Adrenal gland (tissue), 9 donors: ENCODE measurements at regions not wholly inside any gene's neighbourhood (a gene's known extent, or its start where the extent isn't known, plus 50 kb on each side); places are given as distances from the start of the nearest gene placed in this dataset.

Source experiments
- DNase-seq, 7 donors: peaks; one replicate each; pipeline ENCODE4 v3.0.0-alpha.2; 2019 to 2020
- H3K27ac ChIP-seq, 5 donors: fragments of 200-600 bp; sonication (generic) in 4 of 5; 1 replicate in 3 of 5; 2 replicates in 2 of 5; pipeline versions ENCODE4 v1.5.1 to v1.8.0; 2016 to 2020; ENCODE audit warnings: mild to moderate bottlenecking in 1 of 5
- H3K27me3 ChIP-seq: fragments of 200-600 bp; 2 replicates; pipeline ENCODE4 v1.8.0; 2021
- H3K36me3 ChIP-seq, 2 donors: fragments of 200-600 bp; replicated peaks in 1 of 2; 1 replicate in 1 of 2; 2 replicates in 1 of 2; pipeline versions ENCODE4 v1.5.1 to v1.8.0; 2018 to 2022
- H3K4me1 ChIP-seq, 2 donors: fragments of 200-600 bp; replicated peaks in 1 of 2; 1 replicate in 1 of 2; 2 replicates in 1 of 2; pipeline versions ENCODE4 v1.5.1 to v1.8.0; 2018 to 2021
- H3K4me3 ChIP-seq, 4 donors: fragments of 200-600 bp; sonication (generic) in 3 of 4; one replicate each; pipeline ENCODE4 v1.5.1; 2016 to 2018
- H3K9me3 ChIP-seq, 3 donors: fragments of 200-600 bp; sonication (generic) in 1 of 3; replicated peaks in 1 of 3; 1 replicate in 2 of 3; 2 replicates in 1 of 3; pipeline versions ENCODE4 v1.5.1 to v1.8.0; 2016 to 2021
- POLR2A ChIP-seq, 2 donors: fragments of 450-650 bp; IDR thresholded peaks; one replicate each; pipeline ENCODE4 v1.6.1; 2017; ENCODE audit warnings: antibody characterized with exemption in 2 of 2, mild to moderate bottlenecking in 2 of 2, moderate library complexity in 1 of 2
- WGBS, 4 donors: extraction: QIAGEN DNeasy Blood & Tissue Kit in 2 of 4; methylation state at CpG; one replicate each; pipeline versions ENCODE4 v1.1.5 to v1.1.7; 2013 to 2017; 5-methylcytosine and 5-hydroxymethylcytosine counted together
- intact Hi-C, 2 donors: fragments of 100-400 bp; cut with DNase I; formaldehyde crosslinking; loops; one replicate each; pipeline versions ENCODE4 v1.14.1 to v1.15.0; 2022 to 2023
- TF ChIP-seq, protein P1 (sequence below), 6 experiments: fragments of 450-650 bp in 4 of 6; fragments of 200-600 bp in 2 of 6; sonication (generic) in 1 of 6; IDR thresholded peaks; 1 replicate in 5 of 6; 2 replicates in 1 of 6; pipeline versions ENCODE4 v1.5.1 to v1.8.0; 2016 to 2021; ENCODE audit warnings: antibody characterized with exemption in 6 of 6, mild to moderate bottlenecking in 2 of 6, moderate library complexity in 1 of 6
- donor health status: healthy with polysubstance abuse.
- donor health status: Bipolar disorder and iron deficiency.
- donor health status: DM: yes; HTN: yes; CAD: no.
- donor health status: DM: no; HTN: no; CAD: no.
- donor health status: DM: no; HTN: no; CAD: no.

DNA sequence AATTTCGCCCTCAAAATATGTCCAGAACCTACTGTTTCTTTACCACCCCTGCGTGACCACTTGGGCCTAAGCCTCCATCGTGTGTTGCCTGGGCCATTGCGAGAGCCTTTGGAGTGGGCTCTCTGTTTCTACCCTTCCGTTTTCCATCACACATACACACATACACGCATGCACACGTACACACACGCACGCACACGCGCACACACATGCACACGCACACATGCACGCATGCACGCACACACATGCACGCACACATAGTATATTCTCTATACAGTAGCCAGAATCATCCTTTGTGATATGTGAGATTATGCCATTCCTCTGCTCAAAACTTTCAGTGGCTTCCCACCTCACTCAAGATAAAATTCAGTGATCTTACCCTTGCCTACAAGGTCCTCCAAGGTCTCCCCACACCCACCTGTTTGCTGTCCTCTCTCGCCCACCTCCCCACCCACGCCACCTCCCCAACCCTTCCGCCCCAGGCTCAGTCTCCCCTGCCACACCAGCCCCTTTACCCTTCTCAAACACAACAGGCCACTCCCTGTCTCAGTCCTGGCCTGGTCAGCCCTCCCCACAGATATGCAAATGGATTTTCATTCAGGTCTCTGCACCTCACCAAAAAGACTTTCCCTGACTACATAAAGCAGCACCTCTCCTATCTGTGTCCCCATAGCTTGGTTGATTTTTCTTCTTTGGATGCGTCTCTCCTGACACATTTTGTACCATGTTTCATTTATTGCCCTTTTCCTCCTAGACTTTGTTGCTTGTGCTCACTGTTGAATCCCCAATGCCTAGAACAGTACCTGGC lies 559.6 kb downstream of the CD83 start:
- TF ChIP-seq, protein P1, sequence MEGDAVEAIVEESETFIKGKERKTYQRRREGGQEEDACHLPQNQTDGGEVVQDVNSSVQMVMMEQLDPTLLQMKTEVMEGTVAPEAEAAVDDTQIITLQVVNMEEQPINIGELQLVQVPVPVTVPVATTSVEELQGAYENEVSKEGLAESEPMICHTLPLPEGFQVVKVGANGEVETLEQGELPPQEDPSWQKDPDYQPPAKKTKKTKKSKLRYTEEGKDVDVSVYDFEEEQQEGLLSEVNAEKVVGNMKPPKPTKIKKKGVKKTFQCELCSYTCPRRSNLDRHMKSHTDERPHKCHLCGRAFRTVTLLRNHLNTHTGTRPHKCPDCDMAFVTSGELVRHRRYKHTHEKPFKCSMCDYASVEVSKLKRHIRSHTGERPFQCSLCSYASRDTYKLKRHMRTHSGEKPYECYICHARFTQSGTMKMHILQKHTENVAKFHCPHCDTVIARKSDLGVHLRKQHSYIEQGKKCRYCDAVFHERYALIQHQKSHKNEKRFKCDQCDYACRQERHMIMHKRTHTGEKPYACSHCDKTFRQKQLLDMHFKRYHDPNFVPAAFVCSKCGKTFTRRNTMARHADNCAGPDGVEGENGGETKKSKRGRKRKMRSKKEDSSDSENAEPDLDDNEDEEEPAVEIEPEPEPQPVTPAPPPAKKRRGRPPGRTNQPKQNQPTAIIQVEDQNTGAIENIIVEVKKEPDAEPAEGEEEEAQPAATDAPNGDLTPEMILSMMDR (IDR thresholded peaks at IDR 0.05) = no peak
- no peak for TF ChIP-seq POLR2A (IDR thresholded peaks at IDR 0.05)
- Histone ChIP-seq H3K4me3 (no peak overlapping the region), H3K27me3 (no peaks in the 10 kb centered on the region), H3K9me3 (no peaks in the 10 kb centered on the region), H3K36me3 (no peaks in the 10 kb centered on the region), H3K4me1 (no peaks in the 10 kb centered on the region), H3K27ac (no peak overlapping the region)
- no peak for DNase-seq
- 93 to 97% (median 95%) methylated on average over 19 of the region's 19 CpGs for WGBS, 4 donors
- intact Hi-C loops = no loop called here

DNA sequence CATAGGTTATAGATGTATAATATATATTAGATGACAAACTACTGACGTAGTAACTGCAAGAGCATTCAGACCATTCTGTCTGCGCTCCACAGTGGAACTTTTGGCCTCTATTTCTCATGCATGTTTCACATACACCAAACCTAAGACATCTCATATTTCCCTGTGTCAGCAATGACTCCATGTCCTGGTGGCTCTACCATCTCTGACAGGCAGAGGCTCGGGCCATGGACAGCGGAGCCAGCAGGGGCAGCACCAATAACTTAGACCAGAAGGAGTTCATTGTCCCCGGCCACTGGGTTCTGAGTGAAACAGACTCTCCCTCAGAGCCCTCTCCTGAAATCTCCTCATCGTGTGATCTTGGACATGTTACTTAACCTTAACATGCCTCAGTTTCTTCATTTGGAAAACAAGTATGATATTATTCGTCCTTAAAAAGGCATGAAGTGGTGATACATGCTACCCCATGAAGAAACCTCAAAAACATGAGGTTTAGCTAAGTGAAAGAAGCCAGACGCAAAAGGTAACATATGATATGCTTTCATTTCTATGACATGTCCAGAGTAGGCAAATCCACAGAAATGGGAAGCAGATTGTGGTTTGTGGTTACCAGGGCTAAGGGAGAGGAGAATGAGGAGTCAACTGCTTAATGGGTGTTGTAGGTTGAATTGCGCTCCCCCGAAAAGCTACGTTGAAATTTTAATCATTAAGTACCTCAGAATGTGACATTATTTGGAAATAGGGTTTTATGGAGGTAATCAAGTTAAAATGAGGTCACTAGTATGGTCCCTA lies 564.0 kb upstream of the JARID2 start:
- Histone ChIP-seq H3K4me3 (no peak overlapping the region), H3K4me1 (no peaks in the 10 kb centered on the region), H3K36me3 (no peaks in the 10 kb centered on the region), H3K27me3 (no peaks in the 10 kb centered on the region), H3K27ac (no peak overlapping the region), H3K9me3 (no peaks in the 10 kb centered on the region)
- peak in 1 of 7 donors; percentile 3 for DNase-seq
- intact Hi-C loops = no loop called here
- WGBS, 4 donors = 82 to 87% (median 85%) methylated on average over 11 of the region's 11 CpGs
- no peak for TF ChIP-seq POLR2A (IDR thresholded peaks at IDR 0.05)
- TF ChIP-seq, protein P1 (IDR thresholded peaks at IDR 0.05) = no peak

DNA sequence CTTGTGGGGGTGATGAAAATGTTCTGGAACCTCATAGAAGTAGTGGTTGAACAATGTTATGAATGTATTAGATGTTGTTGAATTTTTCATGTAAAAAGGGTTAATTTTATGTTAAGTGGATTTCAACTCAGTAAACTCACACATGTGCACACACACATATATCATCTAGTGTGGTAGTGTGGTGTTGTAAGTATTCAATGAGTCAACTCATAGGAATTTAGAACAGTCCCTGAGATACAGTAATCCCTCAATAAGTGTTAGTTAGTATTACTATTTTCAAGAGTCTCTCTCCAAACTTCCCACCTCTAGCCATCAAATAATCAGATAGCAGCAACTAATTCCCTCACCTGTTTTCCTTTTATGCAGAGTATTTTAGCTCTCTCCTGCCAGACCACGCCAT lies 563.1 kb upstream of the JARID2 start:
- H3K36me3 ChIP-seq = no peaks in the 10 kb centered on the region
- H3K27ac ChIP-seq = no peak overlapping the region
- H3K4me1 ChIP-seq = no peaks in the 10 kb centered on the region
- intact Hi-C loops = no loop called here
- H3K4me3 ChIP-seq = no peak overlapping the region
- TF ChIP-seq POLR2A (IDR thresholded peaks at IDR 0.05) = no peak
- TF ChIP-seq, protein P1 (IDR thresholded peaks at IDR 0.05) = no peak
- no peak for DNase-seq
- H3K9me3 ChIP-seq = no peaks in the 10 kb centered on the region
- no peaks in the 10 kb centered on the region for H3K27me3 ChIP-seq
- 93 to 100% (median 100%) methylated on average over 1 of the region's 1 CpG for WGBS, 4 donors

DNA sequence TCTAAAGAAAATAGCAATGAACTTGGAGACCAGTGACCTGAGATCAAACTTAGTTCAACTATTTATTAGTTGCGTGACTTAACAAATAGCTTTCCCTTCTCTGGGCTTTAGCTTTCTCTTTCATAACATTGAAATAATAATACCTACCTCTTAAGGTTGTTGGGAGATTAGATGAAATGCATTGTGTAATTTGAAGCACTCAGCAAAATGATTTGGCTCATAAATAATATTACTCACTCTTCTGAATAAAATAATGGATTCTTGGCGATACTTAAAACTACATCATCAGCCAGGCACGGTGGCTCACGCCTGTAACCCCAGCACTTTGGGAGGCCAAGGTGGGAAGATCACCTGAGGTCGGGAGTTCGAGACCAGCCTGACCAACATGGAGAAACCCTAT lies 556.2 kb upstream of the JARID2 start:
- 89 to 93% (median 92%) methylated on average over 6 of the region's 6 CpGs for WGBS, 4 donors

More for the DNA sequence above, 556.2 kb upstream of the JARID2 start:
- Histone ChIP-seq H3K4me1 (no peaks in the 10 kb centered on the region), H3K27me3 (no peaks in the 10 kb centered on the region), H3K9me3 (no peaks in the 10 kb centered on the region), H3K4me3 (no peak overlapping the region), H3K36me3 (no peaks in the 10 kb centered on the region), H3K27ac (no peak overlapping the region)
- DNase-seq = no peak
- no peak for TF ChIP-seq POLR2A (IDR thresholded peaks at IDR 0.05)
- intact Hi-C loops = no loop called here
